ENCODE measurements at regions not wholly inside any gene's neighbourhood (a gene's known extent, or its start where the extent isn't known, plus 50 kb on each side); places are given as distances from the start of the nearest gene placed in this dataset.

DNA sequence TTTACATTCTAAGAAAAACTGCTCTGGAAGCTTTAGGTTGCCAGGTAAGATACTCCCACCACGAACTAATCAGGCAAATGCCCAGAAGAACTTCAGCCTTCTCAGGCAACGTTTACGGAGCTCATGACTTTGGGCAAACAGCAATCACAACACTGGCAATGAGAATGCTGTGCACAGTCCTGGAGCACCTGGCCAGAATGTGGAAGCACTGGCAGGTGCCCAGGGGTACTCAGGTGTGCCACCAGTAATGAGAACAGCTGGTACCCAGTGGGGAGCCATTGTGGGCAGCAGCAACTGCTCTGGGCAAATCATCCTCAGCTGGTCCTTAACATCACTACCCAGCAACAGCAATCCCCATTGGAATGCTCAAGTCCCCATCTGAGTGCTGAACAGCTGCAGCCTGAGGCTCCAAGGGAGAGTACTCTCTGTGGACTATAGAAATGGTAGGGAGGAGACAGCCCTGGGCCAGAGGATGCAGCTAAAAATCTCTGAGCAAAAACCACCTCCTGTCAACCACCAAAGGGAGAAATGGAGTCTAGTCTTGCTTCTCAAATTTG is 210.0 kb downstream of the FOXO1 start:
- DNase-seq (ENCODE audit: low read depth), result no peak

DNA sequence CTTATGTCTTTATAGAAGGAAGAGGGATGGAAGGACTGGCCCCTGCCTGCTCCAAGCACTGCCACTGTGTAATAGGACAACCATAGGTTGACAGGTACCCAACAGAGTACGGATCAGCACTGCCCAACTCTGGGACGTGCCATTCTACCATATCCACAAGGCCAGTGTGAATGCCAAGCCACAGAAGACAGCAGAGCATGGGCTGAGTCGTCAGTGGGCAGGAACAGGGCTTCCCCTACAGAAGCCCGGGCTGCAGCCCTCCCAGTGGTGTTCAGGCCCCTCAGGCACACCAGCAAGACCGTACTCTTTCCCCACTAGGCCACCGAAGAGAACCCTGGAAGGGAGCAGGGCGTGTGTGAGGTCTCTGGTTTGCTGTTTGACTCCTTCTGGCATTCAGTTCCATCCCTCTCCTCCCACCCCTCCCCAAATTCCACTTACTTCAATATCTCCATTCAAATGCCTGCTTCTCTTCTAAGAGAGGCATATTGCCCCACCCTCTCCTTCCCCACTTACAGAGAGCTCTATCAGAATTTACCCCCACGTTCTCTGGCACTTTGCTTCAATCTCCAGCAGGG is 209.4 kb downstream of the FOXO1 start:
- DNase-seq (ENCODE audit: low read depth), result no peak

DNA sequence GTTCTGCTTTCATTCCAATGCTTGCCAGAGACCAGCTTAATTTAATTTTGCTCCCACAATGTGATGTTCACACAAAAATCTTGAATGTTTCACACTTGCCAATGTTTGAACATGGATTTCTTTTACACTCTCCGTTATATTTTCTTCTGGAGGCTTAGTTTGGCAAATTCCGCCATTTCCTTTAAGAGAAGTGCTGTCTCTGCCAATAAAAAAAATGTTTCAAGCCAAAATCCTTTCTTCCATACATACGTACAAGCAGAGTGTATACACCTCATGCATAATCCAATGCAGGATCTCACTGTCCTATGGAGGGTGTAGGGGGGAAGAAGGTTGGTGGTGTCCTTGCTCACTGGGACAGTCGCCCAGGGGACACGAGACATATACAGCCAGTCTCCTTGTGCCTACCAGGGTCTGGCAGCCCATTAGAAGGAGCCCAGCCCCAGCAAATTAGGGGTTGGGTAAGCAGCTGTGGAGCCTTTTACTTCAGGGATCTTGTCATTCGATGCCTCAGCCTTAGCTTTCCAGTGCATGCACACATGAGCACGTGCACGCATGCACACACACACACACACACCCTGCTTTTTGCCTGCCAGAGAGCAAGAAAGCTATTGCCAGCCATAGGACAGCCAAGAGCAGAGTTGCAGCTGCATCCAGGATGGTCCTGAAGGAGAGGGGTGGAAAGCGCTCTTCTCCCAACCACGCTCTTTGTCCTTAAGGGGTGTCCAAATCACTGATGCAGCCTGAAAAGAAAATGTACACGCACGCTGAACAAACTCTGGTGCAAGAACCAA is 208.3 kb downstream of the FOXO1 start:
- DNase-seq (ENCODE audit: low read depth), result no peak

DNA sequence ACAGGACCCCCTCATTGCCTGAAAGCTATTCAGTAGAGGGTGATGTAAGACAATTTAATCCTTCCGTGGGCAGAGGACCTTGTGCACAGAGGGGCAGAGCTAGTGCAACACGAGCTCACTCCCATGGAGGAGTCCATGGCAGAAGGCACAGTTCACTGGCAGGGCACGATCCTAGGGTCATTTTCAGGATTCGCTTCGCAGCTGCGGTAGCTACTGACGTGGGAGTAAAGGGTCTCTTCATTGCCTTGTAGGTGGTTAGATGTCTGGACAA is 207.8 kb downstream of the FOXO1 start:
- DNase-seq (ENCODE audit: low read depth), result no peak

DNA sequence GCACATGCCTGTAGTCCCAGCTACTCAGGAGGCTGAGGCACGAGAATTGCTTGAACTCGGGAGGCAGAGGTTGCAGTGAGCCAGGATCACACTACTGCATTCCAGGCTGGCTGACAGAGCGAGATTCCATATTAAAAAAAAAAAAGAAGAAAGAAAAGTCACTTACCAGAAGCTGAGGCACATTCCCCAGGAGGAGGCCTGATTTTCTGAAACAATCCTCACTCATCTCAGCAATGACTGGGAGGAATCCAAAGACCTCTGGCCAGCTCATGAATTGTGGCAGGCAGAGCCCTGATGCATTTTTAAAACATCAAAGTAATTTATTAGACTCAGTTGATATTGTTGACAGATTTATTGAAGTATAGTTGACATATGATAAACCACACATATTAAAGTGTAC is 206.3 kb downstream of the FOXO1 start:
- DNase-seq (ENCODE audit: low read depth), result no peak

DNA sequence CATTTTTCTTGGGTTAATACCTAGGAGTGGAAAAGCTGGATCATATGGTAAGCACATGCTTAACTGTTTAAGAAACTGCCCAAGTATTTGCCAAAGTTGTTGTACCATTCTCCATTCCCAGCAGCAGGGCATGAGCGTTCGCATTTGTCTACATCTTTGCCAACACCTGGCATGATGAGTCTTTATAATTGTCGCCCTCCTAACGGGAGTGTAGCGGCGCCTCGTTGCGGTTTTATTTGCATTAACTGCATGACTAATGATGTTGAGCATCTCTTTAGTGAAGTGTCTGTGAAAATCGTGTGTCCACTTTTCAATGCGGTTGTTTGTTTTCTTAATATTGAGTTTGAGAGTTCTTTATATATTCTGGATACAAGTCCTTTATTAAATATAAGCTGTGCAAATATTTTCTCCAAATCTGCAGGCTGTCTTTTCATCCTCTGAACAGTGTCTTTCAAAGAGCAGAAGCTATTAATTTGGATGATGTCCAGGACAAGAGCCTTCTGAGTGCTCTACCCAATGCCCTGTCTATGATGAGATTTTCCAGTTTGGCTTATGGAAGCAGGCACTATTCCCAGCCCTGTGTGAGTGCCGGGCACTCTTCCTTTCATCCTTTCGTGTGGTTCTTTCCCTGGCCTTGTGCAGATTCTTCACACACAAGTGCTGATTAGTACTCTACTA is 202.0 kb downstream of the FOXO1 start:
- DNase-seq (ENCODE audit: low read depth), result no peak

DNA sequence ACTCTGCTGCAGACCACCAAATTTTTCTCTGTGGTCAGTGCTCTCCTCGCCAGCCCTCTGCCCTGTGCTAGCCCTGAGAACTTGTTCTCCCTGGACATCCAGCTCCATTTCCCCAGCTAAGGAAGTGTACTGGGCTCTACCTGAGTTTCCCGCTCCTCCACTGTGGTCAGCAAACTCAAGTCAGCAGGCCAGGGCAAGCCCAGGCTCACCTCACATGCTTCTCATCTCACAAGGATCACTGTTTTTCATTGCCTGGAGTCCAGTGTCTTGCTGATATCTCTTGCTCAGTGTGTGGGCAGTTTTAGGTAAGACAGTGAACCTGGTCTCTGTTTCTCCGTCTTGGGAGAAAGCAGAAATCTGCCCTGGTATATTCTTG is 201.4 kb downstream of the FOXO1 start:
- DNase-seq (ENCODE audit: low read depth), result no peak

DNA sequence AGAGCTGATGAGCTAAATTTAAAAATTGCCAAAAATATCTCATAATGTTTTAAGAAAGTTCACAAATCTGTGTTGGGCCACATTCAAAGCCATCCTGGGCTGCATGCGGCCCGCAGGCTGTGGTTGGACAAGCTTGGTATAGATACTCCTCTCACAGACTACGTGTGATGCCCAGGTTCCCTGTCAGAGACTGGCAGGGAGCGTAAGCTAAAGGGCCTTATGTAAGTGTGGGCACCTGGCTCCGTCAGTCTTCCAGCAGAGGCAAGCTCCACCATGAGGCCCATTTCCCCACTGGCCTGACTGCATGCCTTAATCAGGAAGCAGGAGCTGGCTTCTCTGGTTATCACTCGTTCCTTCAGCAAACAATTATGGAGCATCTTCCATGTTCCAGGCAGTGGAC is 200.2 kb downstream of the FOXO1 start:
- no peak for DNase-seq (ENCODE audit: low read depth)

DNA sequence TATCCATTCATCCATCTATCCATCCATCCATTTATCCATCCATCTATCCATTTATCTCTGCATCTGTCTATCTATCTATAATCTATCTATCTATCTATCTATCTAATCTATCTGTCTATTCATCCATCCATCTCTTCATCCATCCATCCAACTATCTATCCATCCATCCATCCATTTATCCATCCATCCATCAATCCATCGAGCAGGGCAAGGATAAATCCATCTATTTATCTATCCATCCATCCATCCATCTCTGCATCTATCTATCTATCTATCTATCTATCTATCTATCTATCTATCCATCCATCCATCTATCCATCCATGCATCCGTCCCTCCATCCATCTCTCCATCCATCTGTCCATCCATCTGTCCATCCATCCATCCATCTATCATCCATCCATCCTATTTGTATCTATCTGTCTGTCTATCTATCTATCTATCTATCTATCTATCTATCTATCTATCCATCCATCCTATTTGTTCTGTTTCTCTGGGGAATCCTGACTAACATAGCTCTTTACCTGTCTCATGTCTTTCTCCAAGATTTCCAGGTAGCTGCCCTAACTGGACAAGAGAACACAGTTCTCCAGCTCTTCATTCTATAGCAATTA is 198.1 kb downstream of the FOXO1 start:
- DNase-seq (ENCODE audit: low read depth), result no peak

DNA sequence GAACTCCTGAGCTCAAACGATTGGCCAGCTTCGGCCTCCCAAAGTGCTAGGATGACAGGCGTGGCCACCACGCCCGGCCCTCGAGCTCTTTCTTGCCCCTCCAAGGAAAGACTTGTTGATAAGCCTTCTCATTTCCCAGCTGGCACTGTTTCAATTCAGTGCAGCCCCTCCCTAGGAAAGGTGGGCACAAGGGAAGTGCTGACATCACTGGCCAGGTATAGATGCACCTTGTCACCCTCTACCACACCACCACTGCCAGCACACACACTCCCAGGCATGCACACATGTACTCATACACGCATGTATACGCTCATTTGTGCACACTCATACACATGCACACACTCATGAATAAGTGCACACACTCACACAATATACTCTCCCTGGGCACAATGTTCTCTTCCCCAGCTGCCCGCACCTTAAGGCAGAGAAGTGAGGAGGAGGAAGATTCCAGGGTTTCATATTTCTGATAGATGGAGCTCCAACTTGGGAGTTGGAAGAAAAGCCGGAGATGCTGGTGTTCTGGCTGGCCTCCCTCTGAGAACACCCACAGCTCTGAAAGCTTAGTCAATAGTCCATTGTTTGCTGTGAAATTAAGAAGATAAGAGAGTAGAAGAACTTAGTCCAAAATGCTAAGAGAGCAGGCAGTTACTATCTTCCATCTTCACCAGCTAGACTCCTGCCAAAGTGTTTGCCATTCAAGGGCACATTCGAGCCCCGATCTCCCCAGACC is 196.7 kb downstream of the FOXO1 start:
- no peak for DNase-seq (ENCODE audit: low read depth)

DNA sequence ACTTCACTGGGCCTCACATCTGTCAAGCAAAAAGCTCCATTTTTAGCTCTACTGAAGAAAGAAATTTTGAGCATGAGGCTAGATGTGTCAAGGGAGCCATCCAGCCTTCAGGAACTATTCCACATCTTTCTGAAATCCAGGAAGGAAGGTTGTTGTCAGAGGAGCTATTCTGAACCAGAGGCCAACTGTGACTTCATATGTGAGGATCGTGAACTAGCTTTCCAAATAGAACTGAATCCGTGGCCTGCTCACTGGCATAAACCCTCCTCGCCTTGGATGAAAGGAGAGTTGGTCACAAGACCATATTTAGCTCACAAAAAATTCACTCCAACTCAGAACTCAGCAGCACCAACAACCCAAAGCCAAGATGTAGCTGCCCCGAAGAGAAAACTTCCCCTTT is 195.8 kb downstream of the FOXO1 start:
- DNase-seq (ENCODE audit: low read depth), result no peak

DNA sequence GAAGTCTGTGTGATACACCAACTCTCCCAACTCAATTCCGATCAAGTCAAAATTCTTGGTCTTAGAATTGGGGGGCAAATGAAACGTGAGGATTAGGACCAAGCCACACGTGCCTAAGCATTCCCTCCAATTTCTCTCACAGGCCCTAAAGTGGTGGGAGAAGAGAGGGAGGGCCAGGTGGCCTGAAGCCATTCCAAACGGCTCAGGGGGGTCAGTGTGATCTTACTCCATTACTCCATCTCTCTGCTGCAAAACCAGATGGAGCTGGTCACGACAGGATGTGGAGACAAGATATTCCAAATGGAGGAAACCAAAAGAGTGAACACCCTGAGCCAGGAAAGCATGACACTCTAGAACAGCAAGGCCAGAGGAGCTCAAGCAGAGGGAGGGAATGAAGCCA is 195.4 kb downstream of the FOXO1 start:
- DNase-seq (ENCODE audit: low read depth), result no peak

DNA sequence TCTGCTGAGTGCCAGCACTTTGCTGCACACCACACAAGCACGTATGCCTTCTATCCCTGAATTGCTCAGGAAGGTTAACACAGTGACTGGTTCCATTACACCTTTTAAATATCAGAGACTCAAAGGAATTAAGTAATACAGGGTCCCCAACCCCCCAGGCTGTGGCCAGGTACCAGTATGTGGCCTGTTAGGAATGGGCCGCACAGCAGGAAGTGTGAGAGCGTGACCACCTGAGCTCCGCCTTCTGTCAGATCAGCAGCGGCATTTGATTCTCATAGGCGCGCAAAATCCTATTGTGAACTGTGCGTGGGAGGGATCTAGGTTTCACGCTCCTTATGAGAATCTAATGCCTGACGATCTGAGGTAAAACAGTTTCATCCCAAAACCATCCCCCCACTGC is 194.5 kb downstream of the FOXO1 start:
- no peak for DNase-seq (ENCODE audit: low read depth)

DNA sequence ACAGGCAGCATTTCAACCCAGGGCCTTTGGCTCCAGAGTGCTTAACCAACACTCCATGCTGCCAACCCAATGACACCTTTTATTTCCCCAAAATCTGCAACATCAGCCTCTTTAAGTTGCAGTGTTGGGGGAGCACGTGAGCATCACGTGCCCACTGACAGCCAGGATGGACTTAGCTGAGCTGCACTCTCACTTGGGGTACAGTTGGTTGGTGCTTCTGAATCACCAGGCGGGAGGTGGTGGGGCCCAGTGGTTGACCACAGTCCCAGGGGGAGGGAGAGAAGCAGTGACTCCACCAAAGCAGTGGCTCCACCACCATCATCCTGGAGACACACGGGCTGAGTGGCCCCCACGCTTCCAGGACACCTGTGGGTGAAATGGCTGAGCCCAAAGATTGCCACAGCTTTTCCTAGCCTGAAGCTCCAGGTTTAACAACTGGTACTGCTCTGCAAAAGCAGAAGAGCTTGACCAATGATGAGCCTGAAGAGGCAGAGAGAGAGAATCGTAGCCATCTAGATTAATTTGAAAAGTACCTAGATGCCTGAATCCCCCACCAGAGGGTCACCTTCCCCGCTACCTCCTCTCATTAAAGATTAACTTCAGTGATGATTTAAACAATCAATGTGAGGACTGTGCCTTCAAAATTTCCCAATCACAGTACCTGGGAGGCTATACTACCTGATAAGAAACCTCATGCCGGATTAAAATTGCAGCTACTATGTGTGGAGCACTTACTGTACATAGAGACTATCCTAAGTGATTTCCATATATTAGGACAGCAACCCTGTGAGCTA is 193.8 kb downstream of the FOXO1 start:
- no peak for DNase-seq (ENCODE audit: low read depth)

DNA sequence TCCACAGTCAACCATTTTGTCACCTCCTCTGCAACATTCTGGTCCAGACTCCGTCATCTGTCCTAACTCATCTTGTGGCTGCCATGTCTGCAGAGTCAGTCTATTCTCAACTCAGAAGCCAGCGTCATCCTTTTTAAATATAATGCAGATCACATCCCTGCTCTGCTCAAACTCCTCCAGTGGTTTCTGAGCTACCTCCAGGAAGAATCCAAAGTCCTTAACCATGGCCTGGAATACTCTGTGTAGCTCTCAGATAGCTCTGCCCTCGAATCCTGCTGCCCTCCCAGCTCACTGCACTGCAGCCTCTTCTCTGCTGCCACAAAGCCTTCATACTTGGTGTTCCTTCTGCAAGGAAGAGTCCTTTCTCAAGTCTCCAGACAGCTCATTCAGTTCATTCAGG is 190.8 kb downstream of the FOXO1 start:
- DNase-seq (ENCODE audit: low read depth), result no peak

DNA sequence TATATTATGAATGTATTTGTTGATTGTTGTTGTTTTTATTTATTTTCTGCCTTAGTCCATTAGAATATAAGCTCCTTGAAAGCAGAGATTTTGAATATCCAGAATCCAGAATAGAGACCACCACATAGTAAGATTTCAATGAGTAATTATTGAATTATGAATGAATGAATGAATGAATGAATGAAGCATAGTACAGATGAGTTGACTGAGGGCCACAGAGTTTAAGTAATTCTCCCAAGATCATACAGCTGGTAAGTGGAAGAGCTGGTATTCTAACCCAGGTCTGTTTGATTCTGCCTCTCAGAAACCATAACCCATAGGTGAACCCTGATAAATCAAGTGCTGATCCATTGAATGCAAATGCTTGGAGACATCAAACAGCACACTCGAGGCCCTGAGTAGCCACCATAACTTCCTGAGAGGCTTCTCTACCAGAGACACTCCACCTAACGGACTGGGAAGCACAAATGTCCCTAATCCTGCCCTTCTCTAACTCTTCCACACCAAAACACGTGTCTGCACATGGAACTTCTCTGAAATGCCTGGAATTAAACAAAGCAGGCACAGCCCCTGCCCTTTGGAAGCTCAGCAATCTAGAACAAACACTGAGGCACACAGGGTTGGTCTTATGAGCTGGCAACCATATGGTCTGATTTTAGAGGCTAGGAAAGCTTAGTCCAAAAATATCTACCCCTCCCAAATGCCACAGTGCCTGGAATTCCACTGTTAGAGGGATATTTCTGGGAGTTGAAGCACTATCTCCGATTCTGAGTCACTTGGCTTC is 190.1 kb downstream of the FOXO1 start:
- no peak for DNase-seq (ENCODE audit: low read depth)

DNA sequence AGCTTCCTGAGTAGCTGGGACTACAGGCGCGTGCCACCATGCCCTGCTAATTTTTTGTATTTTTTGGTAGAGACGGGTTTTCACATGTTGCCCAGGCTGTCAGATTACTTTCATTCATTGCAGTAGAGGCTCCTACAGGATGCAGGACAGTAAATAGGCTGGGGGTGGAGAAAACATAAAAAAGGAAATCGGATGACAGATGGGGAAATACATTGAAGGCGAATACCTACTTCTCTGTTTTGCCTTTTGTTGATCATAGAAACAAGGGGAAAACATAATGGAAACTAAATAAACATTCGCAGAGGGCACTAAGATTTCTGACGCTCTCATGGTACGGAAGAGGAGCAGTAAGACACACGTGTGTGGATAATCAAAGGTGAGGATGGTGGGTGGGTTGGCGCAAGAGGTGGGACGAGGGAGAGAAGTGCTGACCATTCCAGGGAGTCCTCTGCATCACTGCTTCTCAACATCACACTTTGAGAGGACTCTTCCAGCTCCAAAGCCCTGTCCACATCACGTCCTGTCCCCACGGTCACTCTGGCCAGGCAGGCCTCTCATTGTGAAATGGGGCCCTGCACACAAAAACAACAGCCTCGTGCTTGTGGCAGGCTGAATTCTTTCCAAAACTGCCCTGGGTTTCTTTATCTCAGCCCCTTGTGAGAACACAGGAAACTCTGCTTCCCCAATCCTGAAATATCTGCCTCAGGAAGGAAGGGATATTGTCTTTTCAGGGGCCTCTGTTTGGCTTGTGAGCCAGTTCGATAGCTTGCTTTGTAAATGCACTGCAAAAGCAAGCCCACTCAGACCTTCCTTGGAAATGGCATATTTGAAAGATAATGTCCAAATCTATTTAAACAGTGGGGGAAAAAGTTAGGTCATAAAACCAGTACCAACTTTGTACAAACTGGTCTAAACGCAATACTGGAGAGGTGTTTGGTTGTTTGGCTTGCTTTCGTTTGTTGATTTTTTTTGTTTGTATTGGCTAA is 188.5 kb downstream of the FOXO1 start:
- no peak for DNase-seq (ENCODE audit: low read depth)

DNA sequence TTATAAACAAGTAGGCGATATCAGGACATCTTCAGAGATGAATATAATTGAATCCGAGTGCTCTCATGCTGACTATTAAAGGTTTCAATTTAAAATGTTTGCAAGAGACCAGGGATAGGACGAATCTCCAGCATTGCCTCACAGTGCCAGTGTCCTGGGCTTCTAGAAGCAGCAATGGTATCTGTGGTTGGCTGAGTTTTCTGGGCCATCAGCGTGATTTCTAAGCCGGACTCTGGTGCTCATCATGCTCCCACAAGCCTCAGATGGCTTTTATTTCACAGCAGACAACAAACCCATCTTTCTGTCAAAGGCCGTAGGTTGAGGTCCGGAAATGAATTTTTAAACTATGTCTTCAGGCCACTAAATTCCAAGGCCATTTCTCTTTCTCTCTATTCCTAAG is 187.7 kb downstream of the FOXO1 start:
- no peak for DNase-seq (ENCODE audit: low read depth)

DNA sequence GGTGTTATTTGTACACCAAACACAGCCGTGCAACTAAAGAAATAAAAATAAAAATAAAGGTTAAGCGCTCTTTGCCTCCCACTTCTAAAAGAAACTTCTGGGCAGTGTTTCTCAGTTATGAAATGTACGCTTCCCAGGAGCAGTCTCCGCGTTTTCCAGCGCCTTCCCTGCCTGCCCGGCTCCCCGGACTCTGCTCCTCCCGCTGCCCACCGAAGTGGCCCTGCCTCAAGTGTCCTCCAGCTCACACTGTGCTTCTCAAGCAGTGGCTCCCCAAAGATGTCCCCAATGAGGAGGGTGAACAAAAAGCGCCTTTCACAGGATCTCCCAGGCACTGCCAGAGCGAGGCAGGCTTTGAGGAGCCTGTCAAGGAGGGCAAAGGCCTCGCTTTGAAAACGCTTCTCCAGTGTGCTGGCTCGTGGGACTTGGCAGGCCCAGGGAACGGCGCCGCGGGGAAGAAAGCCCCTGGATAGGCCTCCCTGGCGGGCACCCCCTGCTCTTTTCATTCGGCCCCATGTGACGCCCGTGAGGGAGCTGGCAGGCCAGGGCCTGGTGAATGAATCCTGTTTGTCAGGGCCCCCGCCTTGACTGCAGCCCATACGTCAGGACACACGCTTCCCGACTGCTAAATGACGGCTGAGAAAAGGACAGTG is 187.1 kb downstream of the FOXO1 start:
- no peak for DNase-seq (ENCODE audit: low read depth)

Data from activated T-cell treated with anti-CD3 and anti-CD28 coated beads for 1 hour (primary cell).